Esophagus squamous epithelium (tissue), 5 donors: ENCODE measurements at regions not wholly inside any gene's neighbourhood (a gene's known extent, or its start where the extent isn't known, plus 50 kb on each side); places are given as distances from the start of the nearest gene placed in this dataset.
A peak's percentile ranks its signal among the peaks of the same experiment; 100 is the strongest.
"Not testable (repeated sequence)": the region's sequence is repeated elsewhere in the genome, so short reads cannot be mapped to it uniquely, and the experiment has no call there.

Experiments
- DNase-seq: peaks from one replicate; lab custom pipeline; 2025; lab: John Stamatoyannopoulos, UW
- H3K27ac ChIP-seq, 4 donors: fragments of 200-600 bp; sonication (generic); one replicate each; pipeline ENCODE4 v1.5.1; 2016 to 2019; ENCODE audit warnings: mild to moderate bottlenecking in 1 of 4
- H3K27me3 ChIP-seq, 4 donors: fragments of 200-600 bp; sonication (generic); 1 replicate in 3 of 4; 2 replicates in 1 of 4; pipeline versions ENCODE4 v1.5.1 to v1.6.0; 2017 to 2021; ENCODE audit warnings: antibody characterized with exemption in 1 of 4
- H3K36me3 ChIP-seq, 3 donors: fragments of 200-600 bp; sonication (generic); one replicate each; pipeline ENCODE4 v1.5.1; 2016 to 2019
- H3K4me1 ChIP-seq, 3 donors: fragments of 200-600 bp; sonication (generic); one replicate each; pipeline ENCODE4 v1.5.1; 2017 to 2019
- H3K4me3 ChIP-seq, 4 donors: fragments of 200-600 bp; sonication (generic); 1 replicate in 3 of 4; 2 replicates in 1 of 4; pipeline ENCODE4 v1.5.1; 2016 to 2019; ENCODE audit warnings: mild to moderate bottlenecking in 2 of 4, moderate library complexity in 1 of 4
- H3K9me3 ChIP-seq, 3 donors: fragments of 200-600 bp; sonication (generic); one replicate each; pipeline ENCODE4 v1.5.1; 2016 to 2019
- CTCF ChIP-seq, 6 experiments: fragments of 450-650 bp in 4 of 6; fragments of 200-600 bp in 2 of 6; sonication (generic) in 2 of 6; IDR thresholded peaks; one replicate each; pipeline ENCODE4 v1.5.1; 2016 to 2019; ENCODE audit warnings: antibody characterized with exemption in 6 of 6, mild to moderate bottlenecking in 4 of 6, moderate library complexity in 4 of 6
- POLR2A ChIP-seq, 4 donors: fragments of 450-650 bp; IDR thresholded peaks; one replicate each; pipeline ENCODE4 v1.6.1; 2017; ENCODE audit warnings: antibody characterized with exemption in 4 of 4, mild to moderate bottlenecking in 4 of 4, moderate library complexity in 3 of 4
- WGBS, 2 donors: methylation state at CpG; one replicate each; pipeline ENCODE4 v1.1.5; 2018; 5-methylcytosine and 5-hydroxymethylcytosine counted together
- intact Hi-C: fragments of 100-400 bp; cut with DNase I; formaldehyde crosslinking; loops from one replicate; pipeline ENCODE4 v1.15.0; 2022
- donor health status: DM: yes; HTN: yes; CAD: no.

GRCh38 chr5:101045689-101046088 is 142.6 kb upstream of the ST8SIA4 start:
- TF ChIP-seq POLR2A (IDR thresholded peaks at IDR 0.05) (no peak), CTCF (IDR thresholded peaks at IDR 0.05) (peak in 2 of 6 experiments; percentile 16 to 22)
- Histone ChIP-seq H3K9me3 (no peaks in the 10 kb centered on the region), H3K27me3 (no peaks in the 10 kb centered on the region), H3K36me3 (no peaks in the 10 kb centered on the region), H3K4me1 (no peaks in the 10 kb centered on the region), H3K4me3 (no peak overlapping the region), H3K27ac (no peak overlapping the region)
- 60 to 80% methylated on average over 3 of the region's 3 CpGs for WGBS, 2 donors
- intact Hi-C loops, result no loop called here
- DNase-seq, result no peak

GRCh38 chr5:101040002-101040401 is 136.9 kb upstream of the ST8SIA4 start:
- H3K27me3 ChIP-seq, H3K36me3 ChIP-seq, DNase-seq, intact Hi-C loops, H3K4me3 ChIP-seq, H3K27ac ChIP-seq, H3K9me3 ChIP-seq, H3K4me1 ChIP-seq: not testable (repeated sequence)

DNA sequence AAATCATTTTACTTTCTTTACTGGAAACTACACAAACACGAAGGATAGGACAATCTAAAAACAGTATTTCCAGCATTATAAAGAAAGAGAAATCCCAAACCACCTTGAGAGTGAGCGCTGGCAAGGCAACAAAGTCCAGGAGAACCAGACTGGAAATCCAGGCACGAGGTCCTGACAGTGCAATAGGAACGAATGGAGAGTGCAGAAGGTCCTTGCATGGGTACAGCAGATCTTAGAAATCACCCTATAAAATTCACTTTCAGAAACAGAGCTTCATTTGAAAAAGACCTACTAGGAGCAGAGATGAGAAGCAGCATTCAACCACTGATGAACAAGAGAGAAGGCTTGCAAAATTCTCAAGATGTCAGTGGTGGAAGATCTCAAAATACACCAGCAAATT is 133.7 kb upstream of the ST8SIA4 start:
- TF ChIP-seq CTCF (IDR thresholded peaks at IDR 0.05), result no peak
- TF ChIP-seq POLR2A (IDR thresholded peaks at IDR 0.05), result no peak
- WGBS, 2 donors, result 74 to 79% methylated on average over 4 of the region's 4 CpGs
- Histone ChIP-seq H3K9me3 (no peaks in the 10 kb centered on the region), H3K4me1 (no peaks in the 10 kb centered on the region), H3K36me3 (no peaks in the 10 kb centered on the region), H3K27me3 (no peaks in the 10 kb centered on the region), H3K4me3 (no peak overlapping the region), H3K27ac (no peak overlapping the region)
- no peak for DNase-seq
- intact Hi-C loops, result no loop called here

DNA sequence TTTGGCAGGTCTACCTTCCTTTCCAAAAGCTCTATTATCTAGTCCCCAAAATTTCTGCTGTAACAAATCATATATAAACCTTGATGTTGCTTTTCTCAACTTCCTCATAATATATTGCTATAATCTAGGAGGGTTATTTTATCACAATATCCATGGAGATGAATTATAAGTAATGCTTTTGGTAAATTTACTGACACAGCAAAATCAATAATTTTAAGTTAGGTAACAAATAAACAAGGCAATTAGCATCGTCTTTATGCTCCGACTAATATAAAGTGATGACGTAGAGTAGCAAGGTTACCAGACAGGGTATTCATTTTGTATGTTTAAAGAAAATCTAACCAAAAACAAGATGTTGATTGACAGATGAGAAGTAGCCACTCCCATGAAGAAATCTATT is 132.3 kb upstream of the ST8SIA4 start:
- H3K4me1 ChIP-seq, result no peaks in the 10 kb centered on the region
- no peak overlapping the region for H3K27ac ChIP-seq
- no peaks in the 10 kb centered on the region for H3K36me3 ChIP-seq
- TF ChIP-seq CTCF (IDR thresholded peaks at IDR 0.05), result no peak
- no peak for TF ChIP-seq POLR2A (IDR thresholded peaks at IDR 0.05)
- no peaks in the 10 kb centered on the region for H3K27me3 ChIP-seq
- no peak for DNase-seq
- 91 to 93% methylated on average over 3 of the region's 3 CpGs for WGBS, 2 donors
- H3K9me3 ChIP-seq, result no peaks in the 10 kb centered on the region
- H3K4me3 ChIP-seq, result no peak overlapping the region
- intact Hi-C loops, result no loop called here

- WGBS, 2 donors, result 59 to 75% methylated on average over 2 of the region's 2 CpGs
Observed at GRCh38 chr5:101024299-101024698, 121.2 kb upstream of the ST8SIA4 start.

More at GRCh38 chr5:101024299-101024698, 121.2 kb upstream of the ST8SIA4 start:
- Histone ChIP-seq H3K4me1 (no peaks in the 10 kb centered on the region), H3K36me3 (no peaks in the 10 kb centered on the region), H3K4me3 (no peak overlapping the region), H3K9me3 (no peaks in the 10 kb centered on the region), H3K27ac (no peak overlapping the region), H3K27me3 (no peaks in the 10 kb centered on the region)
- intact Hi-C loops, result no loop called here
- TF ChIP-seq CTCF (IDR thresholded peaks at IDR 0.05), result no peak
- TF ChIP-seq POLR2A (IDR thresholded peaks at IDR 0.05), result no peak
- DNase-seq, result no peak
